HG02763 (cell line): ENCODE measurements at regions not wholly inside any gene's neighbourhood (a gene's known extent, or its start where the extent isn't known, plus 50 kb on each side); places are given as distances from the start of the nearest gene placed in this dataset.
A peak's percentile ranks its signal among the peaks of the same experiment; 100 is the strongest.
"Not testable (repeated sequence)": the region's sequence is repeated elsewhere in the genome, so short reads cannot be mapped to it uniquely, and the experiment has no call there.

ENCODE experiments used
- ATAC-seq: cut with Tn5 transposase; IDR thresholded peaks from one replicate; pipeline ENCODE4 v1.9.1; 2021; ENCODE audit warnings: mild to moderate bottlenecking, moderate library complexity; ENCODE audit not compliant: unreplicated experiment

DNA sequence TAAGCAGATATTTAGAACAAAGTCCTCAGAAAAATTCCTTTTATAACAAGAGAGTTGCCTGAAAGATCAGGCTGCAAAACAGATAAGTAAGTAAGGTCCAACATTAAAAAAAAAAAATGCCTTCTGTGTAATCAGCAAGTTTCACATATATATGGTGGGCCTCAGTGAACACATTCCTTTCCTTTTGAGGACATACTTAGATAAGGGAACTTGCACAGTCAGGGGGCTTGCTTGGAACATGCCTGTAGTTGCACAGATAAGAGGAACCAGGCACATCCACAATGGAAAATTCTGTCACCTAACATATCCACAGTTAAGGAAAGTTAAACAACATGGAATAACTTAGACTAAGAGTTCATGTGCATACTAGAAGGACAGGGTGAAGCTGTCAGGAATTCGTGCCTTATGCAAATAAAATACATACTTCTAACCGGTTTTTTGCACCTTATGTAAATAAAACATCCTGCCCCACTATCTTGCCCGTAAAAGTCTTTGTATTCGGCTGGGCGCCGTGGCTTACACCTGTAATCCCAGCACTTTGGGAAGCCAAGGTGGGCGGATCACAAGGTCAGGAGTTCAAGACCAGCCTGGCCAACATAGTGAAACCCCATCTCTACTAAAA lies 257.3 kb downstream of the ZNF33B start:
- no peak for ATAC-seq

DNA sequence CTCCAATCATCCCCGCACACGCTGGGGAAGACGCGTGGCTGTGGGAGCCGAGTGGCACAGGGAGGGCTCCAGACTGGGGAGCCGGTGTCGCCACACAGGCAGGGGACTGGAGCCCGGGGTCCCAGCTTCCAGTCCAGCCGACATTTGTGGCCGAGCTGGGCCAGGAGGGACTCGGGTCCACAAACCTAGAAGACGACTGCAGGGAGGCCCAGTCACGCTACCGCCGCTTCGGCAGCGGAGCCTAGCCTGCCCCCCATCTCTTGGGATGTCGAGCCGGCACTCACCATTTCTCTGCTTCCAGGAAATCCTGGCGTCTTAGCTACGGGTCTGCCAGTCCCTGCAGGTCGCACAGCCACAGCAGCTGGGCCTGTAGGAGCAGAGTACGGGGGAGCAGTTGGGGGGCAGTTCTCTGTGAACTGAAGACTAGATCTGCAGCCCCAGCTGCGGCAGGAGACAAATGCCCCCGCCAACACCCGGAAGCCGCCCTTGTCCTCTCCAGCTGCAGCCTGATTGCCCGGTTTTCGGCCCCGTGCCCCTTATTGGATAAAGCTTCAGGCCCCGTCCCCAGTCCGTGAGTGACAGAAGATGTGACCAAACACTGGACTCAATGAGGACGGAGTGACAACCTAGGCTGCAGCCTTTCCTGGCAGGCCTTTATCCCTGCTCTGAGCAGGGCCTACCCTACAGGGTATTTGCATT lies 270.7 kb downstream of the ZNF33B start:
- peak; percentile 99 for ATAC-seq

DNA sequence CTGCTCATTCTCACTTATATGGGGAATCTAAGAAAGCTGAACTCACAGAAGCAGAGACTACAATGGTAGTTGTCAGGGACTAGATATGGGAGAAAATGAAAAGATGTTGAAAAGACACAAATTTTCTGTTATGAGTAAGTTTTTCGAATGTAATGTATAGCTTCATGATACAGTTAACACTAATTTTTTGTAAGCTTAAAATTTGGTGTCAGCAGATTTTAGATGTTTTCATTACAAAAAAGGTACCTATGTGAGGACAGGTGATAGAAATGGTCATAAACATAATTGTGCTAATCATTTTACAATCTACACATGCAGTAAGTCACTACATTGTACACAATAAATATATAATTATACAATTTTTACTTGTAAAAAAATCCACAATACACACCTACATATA lies 286.6 kb downstream of the ZNF33B start:
- no peak for ATAC-seq

DNA sequence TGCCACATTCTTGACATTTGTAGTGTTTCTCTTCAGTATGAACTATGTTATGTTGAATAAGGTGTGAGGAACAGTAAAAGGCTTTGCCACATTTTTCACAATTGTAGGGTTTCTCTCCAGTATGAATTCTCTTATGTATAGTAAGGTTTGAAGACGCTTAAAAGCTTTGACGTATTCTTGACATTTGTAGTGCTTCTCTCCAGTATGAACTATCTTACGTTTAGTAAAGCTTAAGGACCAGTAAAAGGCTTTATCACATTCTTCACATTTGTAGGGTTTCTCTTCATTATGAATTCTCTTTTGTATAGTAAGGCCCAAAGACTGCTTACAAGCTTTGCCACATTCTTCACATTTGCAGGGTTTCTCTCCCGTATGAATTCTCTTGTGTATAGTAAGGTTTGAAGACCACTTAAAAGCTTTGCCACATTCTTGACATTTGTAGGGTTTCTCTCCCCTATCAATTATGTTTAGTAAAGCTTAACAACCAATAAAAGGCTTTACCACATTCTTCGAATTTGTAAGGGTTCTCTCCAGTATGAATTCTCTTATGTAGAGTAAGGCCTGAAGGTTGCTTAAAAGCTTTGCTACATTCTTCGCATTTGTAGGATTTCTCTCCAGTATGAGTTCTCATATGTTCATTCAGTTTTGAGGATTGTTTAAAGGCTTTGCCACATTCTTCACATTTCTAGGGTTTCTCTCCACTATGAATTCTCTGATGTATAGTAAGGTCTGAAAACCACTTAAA lies 301.6 kb downstream of the ZNF33B start:
- ATAC-seq = not testable (repeated sequence)

DNA sequence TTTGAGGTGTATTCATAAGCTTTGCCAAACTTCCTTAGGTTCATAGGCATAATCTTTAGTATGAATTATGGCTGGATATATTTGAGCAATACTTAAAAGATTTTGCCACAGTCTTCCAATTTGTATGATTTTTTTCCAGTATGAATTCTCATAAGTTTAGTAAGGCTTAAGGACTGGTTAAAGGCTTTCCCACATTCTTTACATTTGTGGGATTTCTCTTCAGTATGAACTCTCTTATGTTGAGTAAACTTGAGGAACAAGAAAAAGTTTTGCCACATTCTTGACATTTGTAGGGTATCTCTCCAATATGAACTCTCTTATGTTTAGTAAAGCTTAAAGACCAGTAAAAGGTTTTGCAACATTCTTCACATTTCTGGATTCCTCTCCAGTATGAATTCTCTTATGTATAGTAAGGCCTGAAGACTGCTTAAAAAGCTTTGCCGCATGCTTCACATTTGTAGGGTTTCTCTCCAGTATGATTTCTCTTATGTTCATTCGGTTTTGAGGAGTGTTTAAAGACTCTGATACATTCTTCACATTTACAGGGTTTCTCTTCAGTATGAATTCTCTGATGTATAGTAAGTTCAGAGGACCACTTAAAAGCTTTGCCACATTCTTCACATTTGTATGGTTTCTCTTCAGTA lies 302.6 kb downstream of the ZNF33B start:
- ATAC-seq = not testable (repeated sequence)

DNA sequence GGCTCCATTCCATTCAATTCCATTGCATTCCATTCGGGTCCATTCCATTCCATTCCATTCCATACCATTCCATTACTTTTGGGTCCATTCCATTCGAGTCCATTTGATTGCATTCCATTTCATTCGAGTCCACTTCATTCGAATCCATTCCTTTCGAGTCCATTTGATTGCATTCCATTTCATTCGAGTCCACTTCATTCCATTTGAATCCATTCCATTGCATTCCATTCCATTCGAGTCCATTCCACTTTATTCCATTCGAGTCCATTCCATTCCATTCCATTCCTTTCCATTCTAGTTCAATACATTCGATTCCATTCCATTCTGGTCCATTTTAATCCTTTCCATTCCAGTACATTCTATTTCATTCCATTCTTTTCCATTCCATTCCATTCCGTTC lies 334.0 kb downstream of the ZNF33B start:
- no peak for ATAC-seq

DNA sequence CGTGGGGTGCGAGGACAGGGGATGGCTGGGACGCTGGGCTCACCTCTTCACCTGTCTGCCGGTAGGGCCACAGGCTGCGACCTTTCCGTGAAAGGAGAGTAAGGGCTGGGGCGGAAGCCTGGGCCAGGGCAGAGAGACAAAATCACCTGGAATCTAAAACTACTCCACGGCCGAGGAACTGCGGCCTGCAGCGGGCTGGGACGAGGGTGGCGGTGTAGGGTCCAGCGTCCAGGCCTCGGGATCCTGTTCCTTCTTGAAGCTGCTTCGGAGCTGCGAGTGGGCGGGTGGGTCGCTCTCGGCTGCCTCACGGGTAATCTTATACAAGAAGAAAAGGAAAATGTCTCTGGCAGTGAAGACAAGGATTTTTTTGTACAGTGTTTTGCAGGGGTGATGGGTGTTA lies 356.5 kb downstream of the ZNF33B start:
- ATAC-seq = not testable (repeated sequence)

DNA sequence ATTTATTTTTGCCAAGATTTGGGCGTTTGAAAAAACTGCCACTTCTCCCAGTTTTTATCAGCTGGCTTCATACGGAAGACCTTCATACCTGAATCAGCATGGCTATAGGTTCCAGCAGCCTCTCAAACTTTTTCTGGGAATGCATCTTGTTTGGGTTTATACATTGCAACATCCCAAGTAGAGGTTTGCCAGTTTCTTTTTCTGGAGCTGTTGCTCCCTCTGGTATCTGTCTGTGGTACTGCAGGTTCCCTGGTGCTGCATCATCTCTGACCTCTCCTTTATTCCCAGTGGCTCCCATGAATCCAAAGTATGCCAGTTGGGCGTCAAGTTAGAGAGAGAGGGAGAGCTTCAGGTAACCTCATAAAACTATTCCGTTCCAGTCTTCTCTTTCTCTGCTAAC lies 368.6 kb downstream of the ZNF33B start:
- ATAC-seq = not testable (repeated sequence)

DNA sequence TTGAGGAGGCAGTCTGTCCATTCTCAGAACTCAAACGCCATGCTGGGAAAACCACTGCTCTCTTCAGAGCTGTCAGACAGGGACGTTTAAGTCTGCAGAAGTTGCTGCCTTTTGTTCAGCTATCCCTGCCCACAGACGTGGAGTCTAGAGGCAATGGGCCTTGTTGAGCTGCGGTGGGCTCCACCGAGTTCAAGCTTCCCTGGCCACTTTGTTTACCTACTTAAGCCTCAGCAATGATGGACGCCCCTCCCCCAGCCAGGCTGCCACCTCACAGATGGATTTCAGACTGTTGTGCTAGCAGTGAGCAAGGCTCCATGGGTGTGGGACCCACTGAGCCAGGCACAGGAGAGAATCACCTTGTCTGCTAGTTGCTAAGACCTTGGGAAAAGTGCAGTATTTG lies 375.1 kb downstream of the ZNF33B start:
- not testable (repeated sequence) for ATAC-seq

DNA sequence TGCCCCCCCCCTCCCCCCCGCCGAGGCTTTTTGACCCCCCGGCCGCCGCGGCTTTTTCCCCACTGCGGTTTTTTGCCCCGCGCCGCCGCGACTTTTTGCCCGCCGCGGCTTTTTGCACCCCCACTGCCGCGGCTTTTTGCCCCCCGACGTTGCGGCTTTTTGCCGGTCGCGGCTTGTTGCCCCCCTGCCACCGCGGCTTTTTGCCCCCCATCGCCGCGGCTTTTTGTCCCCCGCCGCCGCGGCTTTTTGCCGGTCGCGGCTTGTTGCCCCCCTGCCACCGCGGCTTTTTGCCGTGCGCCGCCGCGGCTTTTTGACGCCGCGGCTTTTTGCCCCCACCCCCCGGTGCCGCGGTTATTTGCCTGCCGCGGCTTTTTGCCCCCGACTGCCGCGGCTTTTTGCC lies 395.4 kb downstream of the ZNF33B start:
- not testable (repeated sequence) for ATAC-seq

DNA sequence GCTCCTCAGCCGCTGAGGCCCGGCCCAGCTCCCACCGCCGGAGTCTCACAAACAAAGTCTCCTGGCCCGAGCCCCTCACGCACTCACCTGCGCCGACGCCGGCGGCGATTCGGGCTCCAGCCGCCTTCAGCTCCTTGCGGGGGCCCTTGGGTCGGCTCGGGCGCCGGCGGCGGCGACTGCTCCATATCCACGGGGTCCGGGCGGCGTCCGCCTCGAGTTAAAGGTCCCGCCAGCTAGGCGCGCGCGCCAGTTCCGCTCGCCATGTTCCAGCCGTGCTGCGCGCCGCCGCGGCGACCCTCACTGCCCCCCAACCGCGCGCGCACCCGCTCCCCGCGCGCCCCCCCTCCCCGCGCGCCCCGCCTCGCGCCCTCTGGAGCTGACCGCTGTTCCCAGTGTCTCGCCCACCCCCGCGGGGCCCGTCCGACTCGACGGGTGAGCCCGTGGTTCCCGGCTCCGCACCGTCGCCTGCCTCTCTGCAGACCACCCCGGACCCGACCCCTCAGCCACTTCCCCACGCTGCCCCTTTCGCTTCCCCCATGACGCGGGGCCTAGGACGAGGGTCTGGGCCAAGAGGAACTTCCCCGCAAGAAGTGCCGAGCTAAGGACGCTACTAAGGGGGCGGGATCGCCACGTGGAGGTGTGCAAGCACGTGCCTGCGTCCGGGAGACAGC lies 396.1 kb downstream of the ZNF33B start:
- no peak for ATAC-seq

DNA sequence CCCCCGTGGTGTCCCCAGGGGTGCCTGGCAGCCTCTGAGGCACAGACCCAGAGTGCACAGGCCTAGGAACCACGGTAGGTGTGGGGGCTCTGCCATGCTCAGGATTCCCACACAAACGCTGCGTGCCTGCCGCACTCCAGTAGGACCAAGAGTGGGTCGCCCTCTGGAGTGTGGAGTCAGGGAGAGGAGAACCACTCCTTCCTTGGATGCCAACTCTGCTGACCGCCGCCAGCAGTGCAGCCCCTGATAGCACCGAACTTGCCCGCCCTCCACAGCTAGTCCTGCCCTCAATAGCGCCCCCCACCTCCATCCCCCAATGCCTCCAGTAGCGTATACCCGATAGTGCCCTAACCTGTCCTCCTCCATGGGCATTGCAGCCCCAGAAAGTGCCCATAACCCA lies 402.0 kb downstream of the ZNF33B start:
- not testable (repeated sequence) for ATAC-seq

DNA sequence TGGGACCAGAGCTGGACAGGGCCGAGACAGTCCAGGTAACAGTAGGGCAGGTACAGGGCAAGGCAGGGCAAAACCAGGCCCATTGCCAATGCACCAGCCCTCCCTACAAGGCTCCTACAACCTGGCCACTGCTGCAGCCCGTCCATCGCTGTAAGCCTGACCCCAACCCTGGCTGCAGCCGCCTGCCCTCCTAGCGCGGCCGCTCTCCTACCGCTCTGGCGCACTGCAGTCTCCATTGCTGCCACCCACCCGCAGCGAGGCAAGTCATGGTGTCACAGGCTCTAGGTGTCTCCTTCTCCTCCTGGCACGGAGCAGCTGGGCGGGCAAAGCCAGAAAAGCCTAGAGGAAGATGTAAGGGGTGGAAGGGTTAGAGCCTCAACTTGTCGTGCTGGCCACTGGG lies 402.6 kb downstream of the ZNF33B start:
- not testable (repeated sequence) for ATAC-seq

DNA sequence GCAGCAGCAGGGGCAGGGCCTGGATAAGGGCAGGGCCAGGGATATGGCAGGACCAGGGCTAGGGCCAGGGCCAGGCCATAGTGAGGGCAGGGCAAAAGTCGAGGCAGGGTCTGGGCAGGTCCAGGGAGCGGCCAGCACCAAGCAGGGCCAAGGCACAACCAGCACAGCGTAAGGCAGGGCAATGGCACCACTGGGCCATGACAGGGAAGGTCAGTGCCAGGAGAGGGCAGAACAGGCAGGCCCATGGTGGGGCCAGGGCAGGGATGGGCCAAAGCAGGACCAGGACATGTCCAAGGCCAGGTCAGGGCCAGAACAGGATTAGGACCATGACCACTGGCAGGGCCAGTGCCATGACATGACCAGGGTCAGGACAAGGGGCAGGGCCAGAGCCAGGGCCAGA lies 403.1 kb downstream of the ZNF33B start:
- ATAC-seq = not testable (repeated sequence)

DNA sequence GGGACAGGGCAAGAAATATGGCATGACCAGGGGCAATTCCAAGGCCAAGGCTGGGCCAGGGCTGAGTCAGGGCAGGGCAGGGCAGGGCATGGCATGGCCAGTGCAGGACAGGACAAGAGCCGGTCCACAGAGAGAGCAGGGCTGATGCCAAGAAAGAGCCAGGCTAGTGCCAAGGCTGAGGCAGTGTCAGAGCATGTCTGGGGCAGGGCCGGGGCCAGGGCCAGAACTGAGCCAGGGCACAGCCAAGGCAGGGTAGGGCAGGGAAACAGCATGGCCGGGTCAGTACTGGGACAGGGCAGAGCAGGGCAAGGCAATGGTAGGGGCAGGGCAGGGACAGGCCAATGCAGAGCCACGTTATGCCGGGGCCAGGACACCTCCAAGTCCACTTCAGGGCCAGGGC lies 403.9 kb downstream of the ZNF33B start:
- not testable (repeated sequence) for ATAC-seq

DNA sequence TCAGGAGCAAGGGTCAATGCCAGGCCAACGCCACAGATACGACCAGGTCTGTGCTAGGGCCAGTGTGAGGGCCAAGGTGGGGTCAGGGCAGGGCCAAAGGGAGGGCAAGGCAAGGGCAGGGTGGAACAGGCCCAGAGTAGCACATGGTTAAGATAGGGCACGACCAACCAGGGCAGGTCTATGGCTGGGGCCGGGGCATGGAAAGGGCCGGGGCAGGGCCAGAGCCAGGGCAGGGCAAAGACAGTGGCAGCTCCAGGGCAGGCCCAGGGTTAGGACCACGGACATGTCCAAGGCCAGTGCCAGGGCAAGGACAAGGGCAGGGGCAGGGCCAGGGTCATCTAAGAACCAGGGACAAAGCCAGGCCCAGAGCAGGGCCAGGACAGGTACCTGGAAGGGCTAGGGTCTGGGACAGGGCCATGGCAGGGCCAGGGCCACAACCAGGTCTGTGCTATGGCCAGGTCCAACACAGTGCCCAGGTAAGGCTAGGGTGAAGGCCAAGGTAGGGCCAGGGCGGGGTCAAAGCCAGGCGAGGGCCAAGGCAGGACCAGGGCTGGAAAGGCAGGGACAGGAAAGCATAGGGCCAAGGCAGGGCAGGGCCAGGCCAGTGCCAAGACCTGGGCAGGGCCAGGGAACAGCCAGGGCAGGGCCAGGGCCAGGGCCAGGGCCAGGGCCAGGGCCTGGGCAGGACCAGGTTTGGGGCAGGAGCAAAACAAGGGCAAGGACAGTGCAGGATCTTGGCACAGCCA lies 404.7 kb downstream of the ZNF33B start:
- ATAC-seq = not testable (repeated sequence)

DNA sequence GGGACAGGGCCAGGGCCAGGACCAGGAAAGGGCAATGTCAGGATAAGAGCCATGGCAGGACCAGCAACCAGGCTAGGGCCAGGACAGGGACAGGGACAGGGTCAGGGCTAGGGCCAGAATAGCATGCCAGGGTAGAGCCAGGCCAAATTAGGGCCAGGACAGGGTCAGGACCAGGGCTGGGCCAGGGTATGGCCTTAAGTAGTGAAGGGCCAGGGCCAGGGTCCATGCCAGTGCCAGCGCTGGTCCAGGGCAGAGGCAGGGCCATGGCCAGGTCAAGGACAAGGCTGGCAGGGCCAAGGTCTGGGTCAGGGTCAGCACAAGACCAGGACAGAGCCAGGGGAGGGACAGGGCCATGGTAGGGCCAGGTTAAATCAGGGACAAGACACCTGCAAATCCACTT lies 405.4 kb downstream of the ZNF33B start:
- ATAC-seq = not testable (repeated sequence)

DNA sequence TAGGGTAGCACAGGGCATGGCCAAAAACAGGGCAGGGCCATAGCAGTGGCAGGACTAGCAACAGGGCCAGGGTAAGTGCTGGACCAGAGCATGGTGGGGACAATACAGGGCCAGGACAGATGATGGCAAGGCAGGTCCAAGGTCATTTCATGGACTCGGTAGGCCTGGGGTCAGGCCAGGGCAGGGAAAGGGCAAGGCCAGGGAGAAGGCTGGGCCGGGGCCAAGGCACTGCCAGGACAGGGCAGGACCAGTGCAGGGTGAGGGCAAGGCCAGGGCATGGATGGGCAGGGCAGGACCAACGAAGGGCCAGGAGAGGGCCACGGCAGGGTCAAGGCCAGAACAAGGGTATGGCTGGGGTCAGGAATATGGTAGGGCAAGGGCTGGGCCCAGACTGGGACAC lies 407.6 kb downstream of the ZNF33B start:
- ATAC-seq = not testable (repeated sequence)

DNA sequence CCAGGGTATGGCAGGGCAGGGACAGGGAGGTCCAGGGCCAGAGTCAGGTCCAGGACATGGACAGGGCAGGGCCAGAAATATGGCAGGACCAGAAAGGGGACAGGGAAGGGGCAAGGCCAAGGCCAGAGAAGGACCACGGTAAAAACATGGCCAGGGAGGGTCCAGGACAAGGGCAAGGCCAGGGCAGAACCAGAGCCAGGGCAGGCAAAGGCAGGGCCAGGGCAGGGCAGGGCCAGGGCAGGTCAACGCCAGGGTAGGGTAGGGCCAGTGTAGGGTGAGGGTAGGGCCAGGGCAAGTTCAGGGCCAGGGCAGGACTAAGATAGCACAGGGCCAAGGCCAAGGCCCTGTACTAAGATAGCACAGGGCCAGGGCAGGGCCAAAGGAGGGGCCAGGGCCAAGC lies 408.3 kb downstream of the ZNF33B start:
- ATAC-seq = not testable (repeated sequence)

DNA sequence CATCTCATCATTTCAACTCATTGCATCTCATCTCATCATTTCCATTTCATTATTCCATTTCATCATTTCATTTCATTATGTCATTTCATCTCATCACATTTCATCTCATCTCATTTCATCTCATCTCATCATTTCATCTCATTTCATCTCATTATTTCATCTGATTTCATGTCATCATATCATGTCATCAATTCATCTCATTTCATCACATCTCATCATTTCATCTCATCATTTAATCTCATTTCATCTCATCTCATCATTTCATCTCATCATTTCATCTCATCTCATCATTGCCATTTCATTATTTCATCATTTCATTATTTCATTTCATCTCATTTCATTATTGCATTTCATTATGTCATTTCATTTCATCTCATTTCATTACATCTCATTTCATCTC lies 410.5 kb downstream of the ZNF33B start:
- ATAC-seq = not testable (repeated sequence)
